PC-9 (cell line): ENCODE measurements at regions not wholly inside any gene's neighbourhood (a gene's known extent, or its start where the extent isn't known, plus 50 kb on each side); places are given as distances from the start of the nearest gene placed in this dataset.

Experiments used
- BruUV-seq: library from RNA; stranded (reverse); fragments of 400-500 nt; replicated peaks from 2 replicates; lab custom pipeline; 2021; lab: Mats Ljungman, UMichigan
- CTCF ChIA-PET: fragments of 300-600 bp; sonication (Branson Sonifier 250); formaldehyde crosslinking; loops from one replicate; lab custom pipeline; 2022; ENCODE audit warnings: antibody characterized with exemption; lab: Charles Lee
- POLR2A ChIA-PET: fragments of 300-600 bp; sonication (Branson Sonifier 250); formaldehyde crosslinking; loops from one replicate; lab custom pipeline; 2022; ENCODE audit warnings: antibody characterized with exemption; ENCODE audit not compliant: unreplicated experiment; lab: Charles Lee
- DNase-seq, 2 experiments: peaks; one replicate each; pipeline versions ENCODE4 v3.0.0 to v3.0.0-alpha.2; 2015 to 2022; ENCODE audit warnings: mixed read lengths in 1 of 2
- H2AFZ ChIP-seq: fragments of 200-600 bp; sonication (generic); 2 replicates; pipeline ENCODE4 v1.8.1; 2017; ENCODE audit warnings: antibody characterized with exemption
- H3F3A ChIP-seq: fragments of 200-600 bp; sonication (generic); 2 replicates; pipeline ENCODE4 v1.8.1; 2017; ENCODE audit warnings: antibody characterized with exemption, mild to moderate bottlenecking, low read depth; ENCODE audit not compliant: insufficient read depth
- H3K27ac ChIP-seq: fragments of 200-600 bp; sonication (generic); 2 replicates; pipeline ENCODE4 v1.6.1; 2016; ENCODE audit warnings: mixed run types
- H3K27me3 ChIP-seq: fragments of 200-600 bp; sonication (generic); 2 replicates; pipeline ENCODE4 v1.6.1; 2016; ENCODE audit warnings: low read depth, mixed run types; ENCODE audit not compliant: insufficient read depth
- H3K36me3 ChIP-seq: fragments of 200-600 bp; sonication (generic); 2 replicates; pipeline ENCODE4 v1.6.1; 2016; ENCODE audit warnings: low read depth, mixed run types
- H3K4me1 ChIP-seq: fragments of 200-600 bp; sonication (generic); replicated peaks from 2 replicates; pipeline ENCODE4 v1.6.1; 2016; ENCODE audit warnings: mixed run types; ENCODE audit not compliant: insufficient read depth
- H3K4me2 ChIP-seq: fragments of 200-600 bp; sonication (generic); 2 replicates; pipeline ENCODE4 v1.6.1; 2017; ENCODE audit warnings: mixed run types
- H3K4me3 ChIP-seq: fragments of 200-600 bp; sonication (generic); 2 replicates; pipeline ENCODE4 v1.6.1; 2016; ENCODE audit warnings: mixed run types
- H3K79me2 ChIP-seq: fragments of 200-600 bp; sonication (generic); 2 replicates; pipeline ENCODE4 v1.6.1; 2017; ENCODE audit warnings: low read depth, mixed run types
- H3K9me2 ChIP-seq: fragments of 200-600 bp; sonication (generic); 2 replicates; pipeline ENCODE4 v1.8.1; 2017; ENCODE audit warnings: mild to moderate bottlenecking; ENCODE audit not compliant: insufficient read depth
- H3K9me3 ChIP-seq: fragments of 200-600 bp; sonication (generic); 2 replicates; pipeline ENCODE4 v1.8.1; 2016; ENCODE audit warnings: low read depth; ENCODE audit not compliant: insufficient read depth
- H4K20me1 ChIP-seq: fragments of 200-600 bp; sonication (generic); 2 replicates; pipeline ENCODE4 v1.8.1; 2017; ENCODE audit not compliant: insufficient read depth
- EZH2 ChIP-seq: fragments of 200-600 bp; sonication (generic); IDR thresholded peaks from 2 replicates; pipeline ENCODE4 v1.8.0; 2017; ENCODE audit warnings: antibody characterized with exemption, low read depth
- intact Hi-C: fragments of 100-400 bp; cut with micrococcal nuclease; formaldehyde crosslinking; loops from one replicate; pipeline ENCODE4 v1.10.0; 2022; ENCODE audit not compliant: unreplicated experiment
- TF ChIP-seq, protein P1 (sequence below): fragments of 200-600 bp; sonication (generic); conservative IDR thresholded peaks from 2 replicates; pipeline ENCODE4 v1.6.1; 2017; ENCODE audit warnings: mixed run types, antibody characterized with exemption, mild to moderate bottlenecking, moderate library complexity

- no peak for TF ChIP-seq EZH2
- TF ChIP-seq, protein P1, sequence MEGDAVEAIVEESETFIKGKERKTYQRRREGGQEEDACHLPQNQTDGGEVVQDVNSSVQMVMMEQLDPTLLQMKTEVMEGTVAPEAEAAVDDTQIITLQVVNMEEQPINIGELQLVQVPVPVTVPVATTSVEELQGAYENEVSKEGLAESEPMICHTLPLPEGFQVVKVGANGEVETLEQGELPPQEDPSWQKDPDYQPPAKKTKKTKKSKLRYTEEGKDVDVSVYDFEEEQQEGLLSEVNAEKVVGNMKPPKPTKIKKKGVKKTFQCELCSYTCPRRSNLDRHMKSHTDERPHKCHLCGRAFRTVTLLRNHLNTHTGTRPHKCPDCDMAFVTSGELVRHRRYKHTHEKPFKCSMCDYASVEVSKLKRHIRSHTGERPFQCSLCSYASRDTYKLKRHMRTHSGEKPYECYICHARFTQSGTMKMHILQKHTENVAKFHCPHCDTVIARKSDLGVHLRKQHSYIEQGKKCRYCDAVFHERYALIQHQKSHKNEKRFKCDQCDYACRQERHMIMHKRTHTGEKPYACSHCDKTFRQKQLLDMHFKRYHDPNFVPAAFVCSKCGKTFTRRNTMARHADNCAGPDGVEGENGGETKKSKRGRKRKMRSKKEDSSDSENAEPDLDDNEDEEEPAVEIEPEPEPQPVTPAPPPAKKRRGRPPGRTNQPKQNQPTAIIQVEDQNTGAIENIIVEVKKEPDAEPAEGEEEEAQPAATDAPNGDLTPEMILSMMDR: no peak
- peaks cover 31% of the 10 kb centered on the region for H3K4me1 ChIP-seq
- no TSS peak for BruUV-seq
- H2AFZ ChIP-seq: no peak overlapping the region
- DNase-seq: peak in 1 of 2 experiments; percentile 63
- H4K20me1 ChIP-seq: no peaks in the 10 kb centered on the region
- intact Hi-C loops: no loop called here
- POLR2A ChIA-PET: no interaction called here
- H3K9me3 ChIP-seq: no peaks in the 10 kb centered on the region
- H3K9me2 ChIP-seq: peaks cover 3% of the 10 kb centered on the region; the same call in 1 of the 2 replicates
- H3F3A ChIP-seq: peaks cover 18% of the 10 kb centered on the region; the same call in 1 of the 2 replicates
- H3K27ac ChIP-seq: peak overlapping the region; percentile 19; the same call in 1 of the 2 replicates
- H3K27me3 ChIP-seq: no peaks in the 10 kb centered on the region
- no peak overlapping the region for H3K4me3 ChIP-seq
- H3K36me3 ChIP-seq: no peaks in the 10 kb centered on the region
- CTCF ChIA-PET: no interaction called here
- H3K79me2 ChIP-seq: no peaks in the 10 kb centered on the region
- peak overlapping the region; percentile 50 for H3K4me2 ChIP-seq
These were observed 58.9 kb upstream of the ZNF516 start for GRCh38 chr18:76553715-76554546.

- H3K4me2 ChIP-seq: no peak overlapping the region
- H3K36me3 ChIP-seq: no peaks in the 10 kb centered on the region
- DNase-seq: no peak
- POLR2A ChIA-PET: no interaction called here
- H3K9me3 ChIP-seq: no peaks in the 10 kb centered on the region
- no TSS peak for BruUV-seq
- H3F3A ChIP-seq: no peaks in the 10 kb centered on the region
- H3K4me3 ChIP-seq: no peak overlapping the region
- CTCF ChIA-PET: no interaction called here
- no peaks in the 10 kb centered on the region for H3K79me2 ChIP-seq
- no peak for TF ChIP-seq EZH2
- TF ChIP-seq, protein P1: no peak
- no peaks in the 10 kb centered on the region for H4K20me1 ChIP-seq
- no peaks in the 10 kb centered on the region for H3K27me3 ChIP-seq
- peaks cover 15% of the 10 kb centered on the region for H3K4me1 ChIP-seq
- H3K27ac ChIP-seq: no peak overlapping the region
- no peaks in the 10 kb centered on the region for H3K9me2 ChIP-seq
- no peak overlapping the region for H2AFZ ChIP-seq
- intact Hi-C loops: no loop called here
These were observed 53.5 kb upstream of the ZNF516 start for GRCh38 chr18:76548541-76548940.

GRCh38 chr18:76547296-76547695, 52.3 kb upstream of the ZNF516 start:
- POLR2A ChIA-PET: no interaction called here
- BruUV-seq: no TSS peak
- CTCF ChIA-PET: no interaction called here
- intact Hi-C loops: no loop called here
- Histone ChIP-seq H3K36me3 (no peaks in the 10 kb centered on the region), H3K27me3 (no peaks in the 10 kb centered on the region), H3K27ac (no peak overlapping the region), H4K20me1 (no peaks in the 10 kb centered on the region), H3K4me3 (no peak overlapping the region), H3K9me2 (no peaks in the 10 kb centered on the region), H3K4me1 (peaks cover 15% of the 10 kb centered on the region), H3K79me2 (no peaks in the 10 kb centered on the region), H3K4me2 (no peak overlapping the region), H2AFZ (no peak overlapping the region), H3F3A (no peaks in the 10 kb centered on the region), H3K9me3 (no peaks in the 10 kb centered on the region)
- DNase-seq: no peak
- TF ChIP-seq, protein P1: no peak
- no peak for TF ChIP-seq EZH2
